Stimulated activated effector memory CD8-positive, alpha-beta T cell treated with anti-CD3 and anti-CD28 coated beads, Interleukin-12 subunit alpha, Interleukin-12 subunit beta, amount 100 ng/mL, for 72 hours (primary cell): ENCODE measurements at regions not wholly inside any gene's neighbourhood (a gene's known extent, or its start where the extent isn't known, plus 50 kb on each side); places are given as distances from the start of the nearest gene placed in this dataset.
"Not testable (repeated sequence)": the region's sequence is repeated elsewhere in the genome, so short reads cannot be mapped to it uniquely, and the experiment has no call there.

Experiments
- ATAC-seq: fragments of 150-1000 bp; cut with Tn5 transposase; 2 replicates; pipeline ENCODE4 v1.10.0; 2021
- DNase-seq, 2 donors: peaks; one replicate each; pipeline ENCODE4 v3.0.0; 2021 to 2022; ENCODE audit warnings: low spot score in 2 of 2
- H3K27ac Mint-ChIP-seq: one replicate; pipeline ENCODE4 v1.8.0; 2022; ENCODE audit warnings: mild to moderate bottlenecking, mixed read lengths
- H3K36me3 Mint-ChIP-seq: one replicate; pipeline ENCODE4 v1.8.0; 2022; ENCODE audit warnings: mild to moderate bottlenecking, mixed read lengths
- H3K4me1 Mint-ChIP-seq: one replicate; pipeline ENCODE4 v1.8.0; 2022; ENCODE audit warnings: mixed read lengths
- H3K4me3 Mint-ChIP-seq: one replicate; pipeline ENCODE4 v1.8.0; 2022; ENCODE audit warnings: mild to moderate bottlenecking, mixed read lengths
- H3K9me3 Mint-ChIP-seq: one replicate; pipeline ENCODE4 v1.8.0; 2022; ENCODE audit warnings: mixed read lengths

DNA sequence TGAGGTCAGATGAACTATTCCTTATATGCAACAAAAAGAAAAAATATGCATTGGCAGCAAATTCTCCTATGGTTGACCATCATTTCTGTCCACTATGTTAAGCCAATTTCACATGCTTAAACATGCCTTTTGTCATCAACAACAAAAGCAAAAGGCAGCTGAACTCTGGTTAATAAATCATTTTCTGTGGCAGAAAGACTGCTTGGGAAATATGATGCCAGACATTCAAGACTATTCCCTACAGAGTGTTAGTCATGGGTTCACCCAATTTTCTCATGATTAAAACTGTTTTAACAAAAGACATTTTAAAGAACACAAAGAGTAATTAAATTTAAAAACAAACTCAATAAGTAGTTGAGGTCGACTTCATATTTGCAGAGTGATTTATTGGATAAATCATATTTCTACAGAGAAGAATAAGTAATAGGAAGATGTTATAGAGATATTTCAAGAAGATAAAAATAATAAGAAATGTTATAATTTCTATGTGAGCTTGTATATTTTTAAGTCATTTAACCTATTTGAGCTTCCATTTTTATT, 890.6 kb downstream of the STPG2 start:
- no peak overlapping the region for H3K27ac Mint-ChIP-seq
- H3K36me3 Mint-ChIP-seq = no peaks in the 10 kb centered on the region
- ATAC-seq (no peak), DNase-seq (no peak)
- no peaks in the 10 kb centered on the region for H3K4me1 Mint-ChIP-seq
- no peak overlapping the region for H3K4me3 Mint-ChIP-seq
- peaks cover 14% of the 10 kb centered on the region for H3K9me3 Mint-ChIP-seq

DNA sequence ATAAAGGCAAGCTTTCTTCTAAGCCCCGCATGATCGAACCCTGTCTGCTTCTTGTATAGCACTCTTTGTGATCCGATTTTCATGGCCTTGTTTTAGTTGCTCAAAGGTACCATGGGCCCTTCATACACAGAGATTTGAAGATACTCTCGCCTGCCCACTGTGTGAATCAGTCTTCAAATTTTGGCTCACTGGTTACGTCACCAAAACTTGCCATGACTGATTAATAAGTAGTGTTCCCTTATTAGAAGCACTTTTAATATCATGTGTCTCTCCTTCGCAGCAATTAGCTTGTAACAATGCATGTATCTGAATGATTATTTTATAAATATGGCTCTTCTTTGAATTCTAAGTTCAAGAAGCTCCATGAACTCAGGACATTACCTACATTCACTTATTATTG, 880.5 kb downstream of the STPG2 start:
- DNase-seq = no peak
- Mint-ChIP-seq H3K9me3 (peaks cover 15% of the 10 kb centered on the region), H3K27ac (no peak overlapping the region), H3K4me3 (no peak overlapping the region), H3K4me1 (no peaks in the 10 kb centered on the region), H3K36me3 (no peaks in the 10 kb centered on the region)
- no peak for ATAC-seq

DNA sequence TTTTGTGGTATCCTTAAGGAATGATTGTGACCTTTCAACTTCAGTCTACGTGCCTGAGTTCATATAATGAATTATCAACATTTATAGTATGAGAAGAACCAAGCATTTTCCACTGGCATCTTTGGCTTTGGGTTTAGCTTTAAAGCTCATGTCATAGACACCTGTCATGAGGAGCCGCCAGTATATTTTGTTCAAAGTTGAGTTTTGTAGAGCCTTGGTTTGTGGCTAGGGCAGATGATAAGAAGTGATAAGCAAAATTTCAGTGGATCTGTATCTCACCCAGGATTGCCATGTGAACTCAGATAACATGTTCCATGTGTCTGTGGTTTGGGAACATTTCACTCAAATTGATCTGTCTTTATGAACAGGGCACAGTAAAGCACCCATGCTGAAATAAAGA, 873.2 kb downstream of the STPG2 start:
- Mint-ChIP-seq H3K4me3 (no peak overlapping the region), H3K9me3 (peaks cover 16% of the 10 kb centered on the region), H3K27ac (no peak overlapping the region), H3K36me3 (no peaks in the 10 kb centered on the region), H3K4me1 (no peaks in the 10 kb centered on the region)
- DNase-seq (no peak), ATAC-seq (no peak)

DNA sequence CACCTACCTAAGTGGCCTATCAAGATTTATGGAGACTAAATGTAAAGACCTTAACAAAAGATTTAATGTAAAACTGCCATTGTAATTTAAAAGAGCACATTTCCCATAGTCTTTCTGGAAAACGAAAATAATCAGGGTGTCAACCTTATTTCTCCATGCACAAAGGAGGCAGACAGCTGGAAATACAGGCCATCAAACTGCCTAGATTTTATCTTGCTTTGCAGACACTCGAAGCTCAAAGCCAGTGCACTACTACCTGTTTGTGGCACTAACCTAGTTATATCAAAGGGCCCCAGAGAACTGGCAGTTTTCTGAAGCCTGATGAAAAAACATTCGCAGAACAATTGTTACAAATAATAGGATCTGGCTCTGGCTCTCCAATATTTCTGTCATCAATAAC, 863.9 kb downstream of the STPG2 start:
- no peak overlapping the region for H3K4me3 Mint-ChIP-seq
- ATAC-seq = no peak
- DNase-seq = no peak
- no peaks in the 10 kb centered on the region for H3K36me3 Mint-ChIP-seq
- H3K27ac Mint-ChIP-seq = no peak overlapping the region
- no peaks in the 10 kb centered on the region for H3K4me1 Mint-ChIP-seq
- H3K9me3 Mint-ChIP-seq = peaks cover 11% of the 10 kb centered on the region

DNA sequence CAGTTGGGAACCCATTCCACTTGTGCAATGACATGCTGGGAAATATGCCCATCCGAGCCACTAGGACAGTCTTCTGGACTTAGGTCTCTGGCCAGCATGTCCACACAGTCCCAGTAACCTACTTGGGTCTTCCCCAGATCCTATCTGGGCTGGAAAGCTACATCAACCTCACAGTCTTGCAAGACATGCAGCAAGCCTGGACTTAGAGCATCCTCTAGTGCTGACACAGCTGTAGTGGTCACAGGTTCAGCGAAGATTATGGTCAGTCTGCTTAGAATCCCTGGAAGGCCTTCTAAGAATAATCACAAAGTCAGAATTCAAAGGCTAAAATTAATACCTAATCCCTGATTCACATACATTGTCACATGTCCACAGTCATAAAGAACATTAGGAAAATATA, 842.7 kb downstream of the STPG2 start:
- Mint-ChIP-seq H3K27ac (no peak overlapping the region), H3K9me3 (peaks cover 17% of the 10 kb centered on the region), H3K4me1 (no peaks in the 10 kb centered on the region), H3K36me3 (no peaks in the 10 kb centered on the region), H3K4me3 (no peak overlapping the region)
- ATAC-seq (no peak), DNase-seq (no peak)

DNA sequence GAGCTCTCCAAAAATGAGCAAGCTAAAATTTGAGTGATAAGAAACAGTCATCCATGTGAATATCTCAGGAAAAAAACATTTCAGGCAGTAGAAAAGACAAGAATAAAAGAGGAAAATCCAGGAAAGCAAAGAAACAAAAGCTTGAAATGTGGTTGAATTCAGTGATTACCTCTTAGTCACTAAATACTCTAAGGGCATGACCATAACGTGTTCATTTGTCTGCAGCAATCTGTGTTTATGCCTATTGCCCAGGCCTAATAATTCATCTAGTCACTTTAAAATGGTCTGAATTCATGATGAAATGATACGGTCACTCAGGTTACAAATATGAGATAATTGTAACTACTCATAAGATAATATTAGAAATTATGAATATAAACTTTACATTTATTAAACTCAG, 837.9 kb downstream of the STPG2 start:
- Mint-ChIP-seq H3K27ac (no peak overlapping the region), H3K4me1 (no peaks in the 10 kb centered on the region), H3K9me3 (peaks cover 18% of the 10 kb centered on the region), H3K4me3 (no peak overlapping the region), H3K36me3 (no peaks in the 10 kb centered on the region)
- DNase-seq = no peak
- no peak for ATAC-seq

DNA sequence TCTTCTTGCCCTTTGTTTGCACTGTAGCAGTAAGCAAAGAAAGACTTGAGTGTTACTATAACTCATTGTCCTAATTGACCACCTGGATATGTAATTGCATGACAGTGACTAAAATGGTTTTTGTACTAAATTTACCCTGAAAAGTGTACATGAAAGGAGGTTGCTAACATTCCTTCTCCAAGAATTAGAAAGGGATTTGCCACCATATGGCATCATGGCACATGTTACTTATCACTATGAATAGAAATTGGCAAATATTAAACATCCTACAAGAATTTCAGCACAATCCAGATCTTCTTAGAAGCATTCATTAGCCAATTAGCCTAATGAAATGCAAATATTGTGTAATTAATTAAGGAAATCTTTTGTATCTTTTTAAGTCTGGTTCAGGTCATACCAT, 834.2 kb downstream of the STPG2 start:
- H3K9me3 Mint-ChIP-seq = peaks cover 8% of the 10 kb centered on the region
- no peaks in the 10 kb centered on the region for H3K4me1 Mint-ChIP-seq
- H3K36me3 Mint-ChIP-seq = no peaks in the 10 kb centered on the region
- H3K4me3 Mint-ChIP-seq = no peak overlapping the region
- no peak for ATAC-seq
- no peak for DNase-seq
- H3K27ac Mint-ChIP-seq = no peak overlapping the region

DNA sequence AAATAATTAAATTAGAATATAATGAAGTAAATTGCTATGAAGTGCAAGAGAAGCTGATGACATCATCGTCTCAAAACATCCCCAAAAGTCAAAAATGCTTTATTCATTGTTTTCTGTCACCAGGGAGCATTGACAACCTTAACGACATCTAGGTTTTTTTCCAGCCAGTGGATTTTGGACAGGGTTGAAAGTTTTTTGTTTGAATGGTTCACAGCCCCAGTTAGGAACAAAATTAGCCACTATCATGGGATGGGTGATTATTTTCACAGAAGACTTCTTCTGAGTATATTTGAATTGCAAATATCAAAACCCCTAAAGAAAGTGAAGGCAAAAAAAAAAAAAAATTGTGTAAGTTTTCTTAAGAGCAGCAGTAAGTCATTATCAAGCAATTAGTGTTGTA, 826.1 kb downstream of the STPG2 start:
- no peak overlapping the region for H3K27ac Mint-ChIP-seq
- no peaks in the 10 kb centered on the region for H3K36me3 Mint-ChIP-seq
- no peaks in the 10 kb centered on the region for H3K4me1 Mint-ChIP-seq
- no peak for DNase-seq
- peaks cover 18% of the 10 kb centered on the region for H3K9me3 Mint-ChIP-seq
- no peak for ATAC-seq
- H3K4me3 Mint-ChIP-seq = no peak overlapping the region

DNA sequence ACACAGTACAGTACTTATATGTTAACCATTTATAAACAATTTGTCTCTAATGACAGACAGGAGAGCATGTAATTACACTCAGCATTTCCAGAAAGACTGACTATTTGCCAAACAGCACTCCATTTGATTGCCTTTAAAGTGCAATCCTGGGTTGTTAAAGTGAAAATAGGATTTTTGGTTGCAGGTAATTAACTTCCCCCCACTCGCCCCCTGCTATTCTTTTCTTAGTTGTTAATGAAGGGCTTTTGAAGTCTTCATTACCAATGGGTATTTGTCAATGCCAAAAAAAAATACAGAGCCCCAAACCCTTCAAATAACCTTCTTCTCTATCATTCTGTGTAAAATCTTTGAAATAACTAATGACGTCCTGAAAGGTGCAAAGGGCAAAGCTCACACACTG, 825.6 kb downstream of the STPG2 start:
- H3K9me3 Mint-ChIP-seq = peaks cover 19% of the 10 kb centered on the region
- H3K4me1 Mint-ChIP-seq = no peaks in the 10 kb centered on the region
- ATAC-seq = no peak
- H3K36me3 Mint-ChIP-seq = no peaks in the 10 kb centered on the region
- no peak overlapping the region for H3K4me3 Mint-ChIP-seq
- no peak overlapping the region for H3K27ac Mint-ChIP-seq
- DNase-seq = no peak

DNA sequence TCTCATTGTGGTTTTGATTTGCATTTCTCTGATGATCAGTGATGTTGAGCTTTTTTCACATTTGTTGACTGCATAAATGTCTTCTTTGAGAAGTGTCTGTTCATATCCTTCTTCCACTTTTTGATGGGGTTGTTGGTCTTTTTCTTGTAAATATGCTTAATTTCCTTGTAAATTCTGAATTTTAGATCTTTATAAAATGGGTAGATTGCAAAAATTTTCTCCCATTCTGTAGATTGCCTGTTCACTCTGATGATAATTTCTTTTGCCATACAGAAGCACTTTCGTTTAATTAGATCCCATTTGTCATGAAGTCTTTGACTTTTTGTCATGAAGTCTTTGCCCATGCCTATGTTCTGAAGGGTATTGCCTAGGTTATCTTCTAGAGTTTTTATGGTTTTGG, 817.5 kb downstream of the STPG2 start:
- H3K4me1 Mint-ChIP-seq, H3K4me3 Mint-ChIP-seq, H3K27ac Mint-ChIP-seq, H3K36me3 Mint-ChIP-seq, ATAC-seq, DNase-seq: not testable (repeated sequence)
- peaks cover 15% of the 10 kb centered on the region for H3K9me3 Mint-ChIP-seq

DNA sequence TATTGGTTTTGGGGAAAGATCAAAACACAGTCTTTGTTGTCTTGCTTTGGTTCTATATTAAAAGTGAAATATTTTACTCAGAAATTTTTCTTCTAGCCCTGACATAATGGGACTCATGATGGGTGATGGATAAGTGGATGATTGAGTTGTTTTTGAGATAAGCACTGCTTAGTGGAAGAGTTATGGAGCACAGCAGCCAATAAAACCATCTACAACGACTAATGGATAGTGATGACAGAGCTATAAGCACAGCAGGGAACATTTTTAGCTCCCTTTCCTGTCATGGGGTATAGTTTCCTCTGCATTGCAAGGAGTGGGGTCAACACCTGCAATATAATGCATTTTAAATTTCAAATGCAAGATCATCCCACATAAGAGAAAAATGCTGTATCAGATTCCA, 812.4 kb downstream of the STPG2 start:
- H3K27ac Mint-ChIP-seq = no peak overlapping the region
- DNase-seq (no peak), ATAC-seq (no peak)
- H3K36me3 Mint-ChIP-seq = no peaks in the 10 kb centered on the region
- no peak overlapping the region for H3K4me3 Mint-ChIP-seq
- no peaks in the 10 kb centered on the region for H3K4me1 Mint-ChIP-seq
- peaks cover 6% of the 10 kb centered on the region for H3K9me3 Mint-ChIP-seq

DNA sequence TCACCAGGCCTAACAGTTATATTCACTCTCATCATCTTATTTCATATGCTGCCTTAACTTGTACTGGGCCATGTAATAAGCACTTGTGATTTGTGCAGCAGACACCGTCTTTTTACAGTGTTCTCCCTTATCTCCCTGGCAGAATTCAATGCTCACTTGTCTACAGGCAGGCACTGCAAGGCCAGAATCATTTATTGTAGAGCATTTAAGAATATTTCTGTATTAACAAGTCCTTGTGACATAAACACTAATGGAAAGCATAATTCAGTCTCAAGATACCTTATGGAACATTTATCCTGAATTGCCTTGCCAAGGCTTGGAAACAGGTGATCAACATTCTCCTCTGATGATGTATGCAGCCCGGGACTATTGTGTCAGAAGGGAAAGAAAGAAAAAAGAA, 808.9 kb downstream of the STPG2 start:
- no peak for DNase-seq
- Mint-ChIP-seq H3K4me3 (no peak overlapping the region), H3K27ac (no peak overlapping the region), H3K36me3 (no peaks in the 10 kb centered on the region), H3K9me3 (peaks cover 17% of the 10 kb centered on the region), H3K4me1 (no peaks in the 10 kb centered on the region)
- ATAC-seq = no peak

DNA sequence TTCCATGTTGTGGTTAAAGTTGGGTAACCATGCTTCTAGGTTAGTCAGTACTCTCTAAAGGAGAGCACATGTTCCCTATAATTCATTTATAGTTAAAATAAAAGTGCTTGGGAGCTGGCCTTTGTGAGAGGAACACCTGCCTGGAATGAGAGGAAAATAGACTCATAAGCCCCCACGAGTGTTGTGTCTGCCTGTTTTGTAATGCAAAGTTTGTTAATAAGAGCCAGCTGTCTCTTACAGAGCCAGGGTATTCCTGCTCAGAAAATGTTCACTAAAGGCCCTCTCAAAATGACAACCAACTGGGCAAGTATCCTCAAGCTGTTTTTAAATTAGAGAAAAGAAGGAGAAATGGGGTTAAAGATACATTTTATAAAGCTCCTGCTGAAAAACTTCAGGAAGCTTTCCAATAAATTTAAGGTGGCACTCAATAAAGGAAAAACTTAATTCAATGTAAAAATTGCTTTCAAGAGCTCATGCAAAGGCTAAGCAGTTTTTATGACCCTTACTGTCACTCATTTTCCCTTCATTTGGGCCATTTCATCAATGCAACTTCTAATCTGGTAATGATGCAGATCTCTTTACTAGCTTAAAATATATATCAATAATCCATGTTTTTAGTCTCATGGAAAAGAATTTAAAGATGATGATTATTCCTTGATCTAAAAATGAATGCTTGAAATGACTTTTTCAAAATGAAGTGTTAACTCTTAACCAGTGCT, 793.6 kb downstream of the STPG2 start:
- Mint-ChIP-seq H3K27ac (no peak overlapping the region), H3K4me1 (no peaks in the 10 kb centered on the region), H3K36me3 (no peaks in the 10 kb centered on the region), H3K9me3 (peaks cover 4% of the 10 kb centered on the region), H3K4me3 (no peak overlapping the region)
- ATAC-seq = no peak
- DNase-seq = no peak

DNA sequence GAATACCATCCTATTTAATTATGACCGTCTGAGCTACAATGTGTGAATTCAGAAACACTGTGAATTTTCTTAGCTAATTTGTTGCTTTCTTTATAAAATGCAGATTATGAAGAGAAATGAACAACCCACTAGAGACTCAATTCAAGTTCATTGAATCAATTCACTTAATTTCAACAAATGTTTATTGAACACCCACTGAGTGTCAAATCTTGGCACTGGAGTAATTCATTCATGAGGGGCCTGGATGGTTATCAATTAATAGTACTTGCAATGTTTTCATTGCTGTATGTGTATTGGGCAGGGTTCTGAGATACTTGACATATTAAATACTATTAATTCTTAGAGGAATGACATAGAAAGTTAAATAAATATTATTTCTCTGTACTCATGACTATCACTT, 789.4 kb downstream of the STPG2 start:
- ATAC-seq (no peak), DNase-seq (no peak)
- Mint-ChIP-seq H3K27ac (no peak overlapping the region), H3K4me3 (no peak overlapping the region), H3K4me1 (no peaks in the 10 kb centered on the region), H3K9me3 (peaks cover 7% of the 10 kb centered on the region), H3K36me3 (no peaks in the 10 kb centered on the region)

DNA sequence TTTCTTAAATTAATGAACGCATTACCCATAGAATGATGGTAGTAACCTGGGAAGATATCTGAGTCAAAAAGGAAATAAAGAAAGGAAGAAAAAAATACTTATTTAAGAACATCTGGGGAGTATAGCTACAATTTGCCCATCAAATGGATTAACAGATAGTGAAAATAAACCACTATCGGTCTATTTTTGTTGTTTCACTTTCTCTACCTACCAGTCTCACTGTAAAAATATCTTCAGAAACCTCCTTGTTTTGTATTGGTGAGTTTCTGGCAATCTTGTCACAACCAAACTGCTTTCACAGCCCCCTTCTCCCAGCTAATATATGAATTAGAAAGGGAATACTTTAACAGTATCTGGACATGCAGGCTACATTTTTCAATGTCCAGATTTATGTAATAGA, 783.5 kb downstream of the STPG2 start:
- Mint-ChIP-seq H3K4me1 (no peaks in the 10 kb centered on the region), H3K4me3 (no peak overlapping the region), H3K9me3 (peaks cover 18% of the 10 kb centered on the region), H3K36me3 (no peaks in the 10 kb centered on the region), H3K27ac (no peak overlapping the region)
- ATAC-seq (no peak), DNase-seq (no peak)

DNA sequence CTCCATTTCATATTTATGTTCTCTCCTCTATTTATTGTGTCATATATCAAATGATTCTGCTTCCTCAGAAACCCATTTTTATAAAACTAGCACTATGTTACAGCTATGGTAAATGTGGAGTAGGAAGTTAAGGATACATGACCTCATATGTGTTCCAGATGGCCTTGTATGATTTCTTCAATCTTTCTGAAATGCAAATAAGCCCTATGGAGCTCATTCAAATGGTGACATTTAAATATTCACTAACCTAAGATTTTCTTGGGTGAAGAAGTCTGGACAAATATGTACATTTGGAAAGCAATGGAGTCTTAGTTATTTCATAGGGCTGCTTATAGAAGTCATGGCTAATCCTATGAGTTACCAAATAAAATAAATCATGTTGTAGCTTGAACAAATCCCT, 782.5 kb downstream of the STPG2 start:
- no peak for ATAC-seq
- H3K27ac Mint-ChIP-seq = no peak overlapping the region
- H3K9me3 Mint-ChIP-seq = peaks cover 21% of the 10 kb centered on the region
- H3K36me3 Mint-ChIP-seq = no peaks in the 10 kb centered on the region
- DNase-seq = no peak
- no peak overlapping the region for H3K4me3 Mint-ChIP-seq
- H3K4me1 Mint-ChIP-seq = no peaks in the 10 kb centered on the region

DNA sequence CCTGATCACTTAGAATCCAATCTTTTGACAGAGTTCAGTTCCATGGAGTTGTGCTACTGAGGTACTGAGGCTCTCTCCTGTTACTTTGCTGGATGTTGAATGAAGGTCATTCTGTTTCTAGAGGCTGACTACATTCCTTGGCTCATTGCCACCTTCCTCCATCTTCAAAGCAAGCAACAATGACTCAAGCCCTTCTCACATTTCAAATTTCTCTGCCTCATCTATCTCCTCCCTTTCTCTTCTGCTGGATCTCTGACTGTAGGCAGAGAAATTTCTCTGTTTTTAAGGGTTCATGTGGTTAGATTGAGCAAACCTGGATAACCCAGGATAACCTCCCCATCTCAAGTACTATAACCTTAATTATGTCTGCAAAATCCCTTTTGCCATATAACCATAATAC, 775.4 kb downstream of the STPG2 start:
- H3K4me1 Mint-ChIP-seq = no peaks in the 10 kb centered on the region
- ATAC-seq = no peak

More for the DNA sequence above, 775.4 kb downstream of the STPG2 start:
- no peaks in the 10 kb centered on the region for H3K36me3 Mint-ChIP-seq
- no peak for DNase-seq
- H3K27ac Mint-ChIP-seq = no peak overlapping the region
- peaks cover 20% of the 10 kb centered on the region for H3K9me3 Mint-ChIP-seq
- no peak overlapping the region for H3K4me3 Mint-ChIP-seq
